ENCODE measurements at regions not wholly inside any gene's neighbourhood (a gene's known extent, or its start where the extent isn't known, plus 50 kb on each side); places are given as distances from the start of the nearest gene placed in this dataset.
"Not testable (repeated sequence)": the region's sequence is repeated elsewhere in the genome, so short reads cannot be mapped to it uniquely, and the experiment has no call there.

GRCh38 chr10:30531751-30532530 lies 97.6 kb downstream of the LYZL2 start:
- no peak for DNase-seq

- no peak for DNase-seq
These were observed 95.5 kb downstream of the MAP3K8 start for GRCh38 chr10:30529373-30529998.

- DNase-seq, result no peak
These were observed 94.4 kb downstream of the MAP3K8 start for GRCh38 chr10:30528429-30528786.

- DNase-seq, result no peak
These were observed 93.8 kb downstream of the MAP3K8 start for GRCh38 chr10:30527623-30528428.

- not testable (repeated sequence) for DNase-seq
These were observed 88.7 kb downstream of the MAP3K8 start for GRCh38 chr10:30522661-30523078.

GRCh38 chr10:30518907-30519306 lies 84.9 kb downstream of the MAP3K8 start:
- DNase-seq, result no peak

Data from dermis blood vessel endothelial cell (primary cell).